SK-N-SH (cell line): ENCODE measurements at regions not wholly inside any gene's neighbourhood (a gene's known extent, or its start where the extent isn't known, plus 50 kb on each side); places are given as distances from the start of the nearest gene placed in this dataset.

ENCODE experiments used
- EP300 ChIP-seq, 2 experiments: IDR thresholded peaks; 2 replicates each; pipeline versions ENCODE4 v1.4.0 to v1.6.1; 2012; ENCODE audit warnings: borderline replicate concordance in 1 of 2, low read depth in 1 of 2, low read length in 1 of 2
- FOXJ3 ChIP-seq: sonication (generic); formaldehyde crosslinking; IDR thresholded peaks from 2 replicates; pipeline ENCODE4 v1.5.1; 2020; ENCODE audit warnings: mild to moderate bottlenecking, missing genetic modification reagents
- PBX3 ChIP-seq: IDR thresholded peaks from 2 replicates; pipeline ENCODE4; 2012
- POLR2AphosphoS5 ChIP-seq: IDR thresholded peaks from 2 replicates; pipeline ENCODE4 v1.6.1; 2012; ENCODE audit warnings: low read depth, low read length
- SIN3A ChIP-seq: IDR thresholded peaks from 2 replicates; pipeline ENCODE4 v1.6.1; 2012; ENCODE audit warnings: low read depth, mild to moderate bottlenecking, low read length, moderate library complexity, borderline replicate concordance
- TCF12 ChIP-seq: IDR thresholded peaks from 2 replicates; pipeline ENCODE4 v1.4.0; 2012
- TF ChIP-seq, protein P1 (sequence below): fragments of 200-600 bp; sonication (generic); IDR thresholded peaks from 2 replicates; pipeline ENCODE4 v1.6.1; 2017; ENCODE audit warnings: antibody characterized with exemption, mild to moderate bottlenecking, moderate library complexity
- TF ChIP-seq, protein P2 (sequence below): IDR thresholded peaks from 2 replicates; pipeline ENCODE4 v1.6.1; 2012; ENCODE audit warnings: mild to moderate bottlenecking, low read depth, low read length, moderate library complexity

DNA sequence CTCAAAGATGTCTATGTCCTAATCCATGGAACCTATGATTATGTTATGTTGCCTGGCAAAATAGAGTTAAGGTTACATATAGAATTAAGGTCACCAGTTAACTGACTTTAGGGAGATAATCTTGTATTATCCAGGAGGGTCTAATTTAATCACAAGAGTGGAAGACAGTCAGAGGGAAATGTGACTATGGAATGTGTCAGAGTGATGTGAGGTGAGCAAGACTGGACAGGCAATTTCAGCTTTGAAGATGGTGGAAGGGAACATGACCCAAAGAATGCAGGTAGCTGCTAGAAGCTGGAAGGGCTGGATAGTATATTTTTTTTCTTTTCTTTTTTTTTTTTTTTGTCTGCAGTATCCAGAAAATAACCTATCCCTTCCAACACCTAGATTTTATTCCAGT, 241.7 kb upstream of the NEGR1 start:
- TF ChIP-seq, protein P1, sequence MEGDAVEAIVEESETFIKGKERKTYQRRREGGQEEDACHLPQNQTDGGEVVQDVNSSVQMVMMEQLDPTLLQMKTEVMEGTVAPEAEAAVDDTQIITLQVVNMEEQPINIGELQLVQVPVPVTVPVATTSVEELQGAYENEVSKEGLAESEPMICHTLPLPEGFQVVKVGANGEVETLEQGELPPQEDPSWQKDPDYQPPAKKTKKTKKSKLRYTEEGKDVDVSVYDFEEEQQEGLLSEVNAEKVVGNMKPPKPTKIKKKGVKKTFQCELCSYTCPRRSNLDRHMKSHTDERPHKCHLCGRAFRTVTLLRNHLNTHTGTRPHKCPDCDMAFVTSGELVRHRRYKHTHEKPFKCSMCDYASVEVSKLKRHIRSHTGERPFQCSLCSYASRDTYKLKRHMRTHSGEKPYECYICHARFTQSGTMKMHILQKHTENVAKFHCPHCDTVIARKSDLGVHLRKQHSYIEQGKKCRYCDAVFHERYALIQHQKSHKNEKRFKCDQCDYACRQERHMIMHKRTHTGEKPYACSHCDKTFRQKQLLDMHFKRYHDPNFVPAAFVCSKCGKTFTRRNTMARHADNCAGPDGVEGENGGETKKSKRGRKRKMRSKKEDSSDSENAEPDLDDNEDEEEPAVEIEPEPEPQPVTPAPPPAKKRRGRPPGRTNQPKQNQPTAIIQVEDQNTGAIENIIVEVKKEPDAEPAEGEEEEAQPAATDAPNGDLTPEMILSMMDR = no peak
- TF ChIP-seq FOXJ3 (no peak), TCF12 (no peak), SIN3A (no peak), POLR2AphosphoS5 (no peak), EP300 (IDR thresholded peaks at IDR 0.05; ENCODE audit: borderline replicate concordance in 1 of 2, low read depth in 1 of 2, low read length in 1 of 2) (no peak), PBX3 (no peak)
- TF ChIP-seq, protein P2, sequence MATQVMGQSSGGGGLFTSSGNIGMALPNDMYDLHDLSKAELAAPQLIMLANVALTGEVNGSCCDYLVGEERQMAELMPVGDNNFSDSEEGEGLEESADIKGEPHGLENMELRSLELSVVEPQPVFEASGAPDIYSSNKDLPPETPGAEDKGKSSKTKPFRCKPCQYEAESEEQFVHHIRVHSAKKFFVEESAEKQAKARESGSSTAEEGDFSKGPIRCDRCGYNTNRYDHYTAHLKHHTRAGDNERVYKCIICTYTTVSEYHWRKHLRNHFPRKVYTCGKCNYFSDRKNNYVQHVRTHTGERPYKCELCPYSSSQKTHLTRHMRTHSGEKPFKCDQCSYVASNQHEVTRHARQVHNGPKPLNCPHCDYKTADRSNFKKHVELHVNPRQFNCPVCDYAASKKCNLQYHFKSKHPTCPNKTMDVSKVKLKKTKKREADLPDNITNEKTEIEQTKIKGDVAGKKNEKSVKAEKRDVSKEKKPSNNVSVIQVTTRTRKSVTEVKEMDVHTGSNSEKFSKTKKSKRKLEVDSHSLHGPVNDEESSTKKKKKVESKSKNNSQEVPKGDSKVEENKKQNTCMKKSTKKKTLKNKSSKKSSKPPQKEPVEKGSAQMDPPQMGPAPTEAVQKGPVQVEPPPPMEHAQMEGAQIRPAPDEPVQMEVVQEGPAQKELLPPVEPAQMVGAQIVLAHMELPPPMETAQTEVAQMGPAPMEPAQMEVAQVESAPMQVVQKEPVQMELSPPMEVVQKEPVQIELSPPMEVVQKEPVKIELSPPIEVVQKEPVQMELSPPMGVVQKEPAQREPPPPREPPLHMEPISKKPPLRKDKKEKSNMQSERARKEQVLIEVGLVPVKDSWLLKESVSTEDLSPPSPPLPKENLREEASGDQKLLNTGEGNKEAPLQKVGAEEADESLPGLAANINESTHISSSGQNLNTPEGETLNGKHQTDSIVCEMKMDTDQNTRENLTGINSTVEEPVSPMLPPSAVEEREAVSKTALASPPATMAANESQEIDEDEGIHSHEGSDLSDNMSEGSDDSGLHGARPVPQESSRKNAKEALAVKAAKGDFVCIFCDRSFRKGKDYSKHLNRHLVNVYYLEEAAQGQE = no peak
